ENCODE measurements at regions not wholly inside any gene's neighbourhood (a gene's known extent, or its start where the extent isn't known, plus 50 kb on each side); places are given as distances from the start of the nearest gene placed in this dataset.
"Not testable (repeated sequence)": the region's sequence is repeated elsewhere in the genome, so short reads cannot be mapped to it uniquely, and the experiment has no call there.

DNA sequence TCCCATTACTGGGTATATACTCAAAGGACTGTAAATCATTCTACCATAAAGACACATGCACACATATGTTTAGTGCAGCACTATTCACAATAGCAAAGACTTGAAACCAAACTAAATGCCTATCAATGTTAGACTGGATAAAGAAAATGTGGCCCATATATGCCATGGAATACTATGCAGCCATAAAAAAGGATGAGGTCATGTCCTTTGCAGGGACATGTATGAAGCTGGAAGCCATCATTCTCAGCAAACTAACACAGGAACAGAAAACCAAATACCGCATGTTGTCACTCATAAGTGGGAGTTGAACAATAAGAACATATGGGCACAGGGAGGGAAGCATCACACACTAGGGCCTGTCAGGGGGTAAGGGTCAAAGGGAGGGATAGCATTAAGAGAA lies 1172.4 kb upstream of the ADGRB3 start:
- DNase-seq = not testable (repeated sequence)

DNA sequence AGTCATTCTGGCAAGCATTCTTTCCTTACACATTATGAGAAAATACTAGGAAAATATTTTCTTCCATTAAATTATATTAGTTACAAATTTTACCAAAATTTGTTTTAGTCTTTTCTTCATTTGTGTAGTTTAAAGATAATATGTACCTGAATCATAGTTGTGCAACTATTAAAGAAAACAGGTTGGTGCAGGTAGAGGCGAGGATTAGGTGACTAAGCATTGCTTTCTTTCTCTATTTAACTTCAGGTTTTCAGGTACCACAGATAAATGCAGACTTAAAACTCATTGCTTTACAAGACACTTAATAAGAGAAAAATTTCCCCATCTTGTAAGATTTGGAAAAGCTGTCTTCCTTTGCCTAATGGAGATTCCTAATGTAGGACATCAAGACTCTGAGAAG lies 1175.5 kb upstream of the ADGRB3 start:
- DNase-seq = no peak

DNA sequence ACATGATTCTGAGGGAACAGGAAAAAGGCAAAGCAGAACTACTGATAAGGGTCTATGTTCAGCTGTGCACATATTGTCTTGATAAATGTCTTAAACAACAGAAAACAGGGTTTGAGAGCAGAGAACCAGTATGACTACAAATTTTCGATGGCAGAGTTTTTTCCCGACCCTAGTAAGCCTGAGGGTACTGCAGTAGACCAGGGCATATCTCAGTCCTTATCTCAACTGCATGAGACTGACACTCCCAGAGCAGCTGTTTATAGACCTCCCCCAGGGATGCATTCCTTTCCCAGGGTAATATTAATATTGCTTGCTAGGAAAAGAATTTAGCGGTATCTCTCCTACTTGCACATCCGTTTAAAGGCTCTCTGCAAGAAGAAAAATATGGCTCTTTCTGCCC lies 1176.8 kb upstream of the ADGRB3 start:
- DNase-seq = no peak

DNA sequence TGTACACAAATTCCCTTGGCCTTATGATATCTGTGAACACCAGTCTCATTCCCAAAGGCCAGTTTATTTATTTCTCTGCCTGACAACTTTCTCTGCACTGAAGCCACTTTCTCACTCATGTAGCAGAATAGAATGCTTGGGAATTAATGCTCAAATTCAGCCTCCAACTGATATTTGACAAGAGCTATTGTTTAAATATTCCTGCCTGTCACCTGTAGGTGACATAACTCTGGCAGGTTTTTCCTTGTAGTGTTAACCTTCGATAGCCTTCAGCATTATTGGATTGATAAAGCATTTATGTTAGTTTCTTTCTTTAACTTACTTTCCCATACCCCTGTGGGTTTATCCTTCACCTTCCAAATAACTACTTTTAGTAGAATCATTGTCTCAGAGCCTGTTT lies 1183.2 kb upstream of the ADGRB3 start:
- DNase-seq = no peak

DNA sequence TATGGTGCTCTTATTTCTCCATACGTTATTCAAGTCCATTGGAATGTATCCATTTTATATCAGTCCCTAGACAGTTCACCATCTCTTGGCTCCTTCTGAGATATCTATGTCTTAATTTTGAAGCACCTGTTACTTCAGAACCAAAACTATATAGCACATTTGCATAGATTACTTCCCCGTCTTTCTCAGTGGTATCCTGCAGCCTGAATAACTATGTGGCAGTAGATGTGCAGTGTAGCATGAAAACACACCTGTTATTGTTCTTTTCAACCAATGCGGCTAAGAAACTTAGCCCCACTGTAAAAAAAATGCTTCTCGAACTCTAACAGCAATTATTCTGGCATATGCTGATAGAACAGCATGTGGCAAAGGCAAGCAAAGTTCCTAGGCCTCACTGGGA lies 1184.4 kb upstream of the ADGRB3 start:
- DNase-seq = no peak

DNA sequence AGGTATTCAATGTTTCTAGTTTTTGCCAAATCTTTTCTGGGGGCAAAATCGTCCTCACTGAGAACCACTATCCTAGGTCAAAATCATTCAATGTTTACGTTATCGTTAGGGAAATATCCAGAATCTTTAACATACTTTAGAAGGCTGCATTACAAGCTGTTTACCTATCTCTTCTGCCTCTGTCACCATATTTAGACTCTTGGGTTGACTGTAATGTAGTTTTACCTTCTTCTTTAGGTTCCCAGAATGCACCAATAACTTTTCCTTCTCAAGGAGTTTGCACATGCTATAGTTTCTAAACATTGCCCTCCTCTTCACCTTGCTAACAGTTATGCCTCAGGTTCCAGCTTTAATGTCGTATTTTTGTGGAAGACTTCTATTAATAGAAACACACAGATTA lies 1185.5 kb upstream of the ADGRB3 start:
- no peak for DNase-seq

DNA sequence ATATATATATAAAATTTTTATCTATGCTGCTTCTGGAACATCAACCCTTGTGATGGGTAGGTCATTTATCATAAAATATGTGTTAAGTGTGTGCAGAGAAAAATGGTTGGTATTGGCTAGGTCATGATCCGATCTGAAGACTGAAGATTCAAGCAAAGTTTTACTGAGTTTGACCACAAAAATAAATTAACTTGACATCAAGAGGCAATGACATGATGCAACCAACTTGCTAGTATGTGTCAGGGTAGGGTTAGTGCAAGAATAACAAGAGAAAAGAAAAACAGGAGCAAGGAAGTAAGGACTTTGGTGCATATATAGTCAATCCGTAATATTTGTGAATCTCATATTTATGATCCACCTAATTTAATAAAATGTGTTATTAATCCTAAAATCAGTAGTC lies 1202.0 kb upstream of the ADGRB3 start:
- no peak for DNase-seq

DNA sequence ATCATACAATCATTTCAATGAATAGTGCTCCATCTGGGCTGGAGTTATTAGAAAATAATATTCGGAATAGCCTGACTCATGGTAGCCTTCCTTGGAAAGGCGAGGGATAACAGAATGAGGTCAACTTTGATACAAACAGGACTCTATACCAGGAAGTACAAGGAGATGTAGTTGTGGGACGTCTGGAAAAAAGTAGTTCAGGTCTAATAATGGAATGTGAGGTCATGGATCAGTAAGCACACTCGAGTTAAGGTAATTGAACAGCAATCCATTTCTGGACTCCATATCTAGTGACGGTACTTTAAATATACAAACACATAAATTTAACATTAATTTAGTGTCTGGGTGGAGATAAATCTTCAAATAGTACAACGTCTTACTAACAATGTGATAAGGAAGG lies 1204.0 kb upstream of the ADGRB3 start:
- no peak for DNase-seq

DNA sequence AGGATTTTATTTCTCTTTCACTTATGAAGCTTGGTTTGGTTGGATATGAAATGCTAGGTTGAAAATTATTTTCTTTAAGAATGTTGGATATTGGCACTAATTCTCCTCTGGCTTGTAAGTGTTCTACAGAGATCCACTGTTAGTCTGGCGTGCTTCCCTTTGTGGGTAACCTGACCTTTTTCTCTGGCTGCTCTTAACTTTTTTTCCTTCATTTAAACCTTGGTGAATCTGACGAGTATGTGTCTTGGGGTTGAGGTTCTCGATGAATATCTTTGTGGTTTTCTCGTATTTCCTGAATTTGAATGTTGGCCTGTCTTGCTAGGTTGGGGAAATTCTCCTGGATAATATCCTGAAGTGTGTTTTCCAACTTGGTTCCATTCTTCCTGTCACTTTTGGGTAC lies 1208.4 kb upstream of the ADGRB3 start:
- DNase-seq = not testable (repeated sequence)

DNA sequence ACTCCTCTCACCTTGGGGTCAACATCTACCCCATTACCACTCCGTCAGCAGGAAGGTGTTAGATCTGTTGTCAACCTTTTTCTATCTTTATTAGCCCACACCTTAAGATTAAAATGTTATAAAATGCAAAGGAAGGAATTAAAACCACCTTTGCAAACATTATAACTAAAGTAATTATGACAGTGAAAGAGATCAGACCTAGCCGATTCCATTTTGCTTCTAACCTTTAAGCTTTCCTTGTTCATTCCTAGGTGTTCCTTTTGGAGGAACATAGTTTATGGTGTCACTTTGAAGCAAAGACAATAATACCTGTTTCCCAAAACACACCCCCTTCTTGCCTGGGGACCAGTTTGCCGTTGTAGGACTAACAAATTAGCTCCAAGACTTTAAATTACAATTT lies 1223.0 kb upstream of the ADGRB3 start:
- DNase-seq = no peak

DNA sequence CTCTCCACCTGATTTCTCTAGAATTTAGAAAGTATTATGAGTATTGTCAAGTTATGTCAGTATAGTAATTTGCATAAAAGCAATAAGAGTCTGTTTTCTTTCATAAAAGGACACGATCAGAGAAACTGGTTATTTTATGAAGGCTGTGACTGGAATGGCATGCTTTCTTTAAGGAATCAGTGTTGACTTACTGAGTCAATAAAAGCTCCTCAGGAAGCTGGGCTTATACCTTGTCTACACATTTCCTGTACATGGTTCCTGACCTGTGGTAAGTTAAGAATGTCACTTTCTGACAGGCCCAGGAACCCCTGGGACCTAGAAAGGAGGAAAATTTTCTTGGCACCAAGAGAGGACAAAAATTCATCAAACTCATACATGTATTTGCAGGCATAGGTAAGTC lies 1224.0 kb upstream of the ADGRB3 start:
- DNase-seq = no peak

DNA sequence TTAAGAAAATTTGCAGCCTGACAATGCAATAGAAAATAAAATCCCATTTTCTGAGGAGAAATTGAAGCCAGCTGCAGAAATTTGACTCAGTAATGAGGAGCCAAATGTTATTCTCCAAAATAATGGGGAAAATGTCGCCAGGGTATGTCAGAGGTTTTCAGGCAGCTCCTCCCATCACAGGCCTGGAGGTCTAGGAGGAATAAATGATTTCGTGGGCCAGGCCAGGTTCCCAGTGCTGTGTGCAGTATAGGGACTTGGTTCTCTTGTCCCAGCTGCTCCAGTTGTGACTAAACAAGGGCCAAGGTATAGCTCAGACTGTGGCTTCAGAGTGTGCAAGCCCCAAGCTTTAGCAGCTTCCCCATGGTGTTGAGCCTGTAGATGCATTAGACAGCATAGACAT lies 1240.8 kb upstream of the ADGRB3 start:
- DNase-seq = no peak

DNA sequence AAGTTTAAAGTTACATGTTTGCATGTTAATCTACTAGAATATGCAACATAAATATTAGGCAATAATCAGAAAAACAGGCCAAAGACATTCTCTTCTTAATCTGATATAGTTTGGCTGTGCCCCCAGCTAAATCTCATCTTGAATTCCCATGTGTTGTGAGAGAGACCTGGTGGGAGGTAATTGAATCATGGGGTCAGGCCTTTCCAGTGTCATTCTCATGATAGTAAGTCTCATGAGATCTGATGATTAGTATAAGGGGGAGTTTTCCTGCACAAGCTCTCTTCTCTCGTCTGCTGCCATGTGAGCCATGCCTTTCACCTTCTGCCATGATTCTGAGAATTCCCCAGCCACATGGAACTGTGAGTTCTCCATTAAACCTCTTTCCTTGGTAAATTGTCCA lies 1241.7 kb upstream of the ADGRB3 start:
- no peak for DNase-seq

DNA sequence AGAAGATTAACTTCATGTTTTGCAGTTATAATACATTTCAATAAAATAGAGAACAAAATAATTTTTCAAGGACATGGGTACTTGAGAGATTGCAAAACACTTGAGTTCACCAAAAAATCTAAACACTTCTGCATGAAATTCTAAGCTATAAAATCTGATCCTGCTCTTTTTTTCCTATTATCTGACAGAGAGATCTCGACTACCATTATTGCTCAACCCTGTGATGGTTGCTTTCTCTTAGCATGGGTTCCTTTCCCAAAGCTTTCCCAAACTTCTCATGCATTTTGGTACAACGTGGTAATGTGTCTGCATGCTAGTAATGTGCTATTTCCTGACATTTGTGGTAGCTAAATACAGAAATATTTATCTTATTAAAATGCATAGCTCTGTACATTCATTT lies 1243.1 kb upstream of the ADGRB3 start:
- no peak for DNase-seq

DNA sequence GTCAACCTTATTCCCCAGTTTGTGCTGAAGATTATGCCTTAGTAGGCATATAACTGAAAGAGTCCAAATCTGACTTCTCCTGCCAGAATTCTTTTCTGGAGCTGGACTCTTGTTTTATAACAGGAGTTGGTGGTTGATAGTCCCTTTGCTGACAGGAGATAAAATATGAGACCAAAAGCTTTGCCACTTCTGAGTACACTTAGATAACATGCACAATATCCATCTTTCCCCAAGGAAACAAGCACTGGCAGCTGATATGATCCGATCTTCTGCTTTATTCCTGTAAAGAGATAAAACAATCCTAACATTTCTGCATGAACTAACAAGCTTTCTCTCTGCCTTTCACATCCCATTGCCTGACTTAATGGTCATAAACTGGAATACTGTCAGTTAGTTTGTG lies 1265.4 kb upstream of the ADGRB3 start:
- no peak for DNase-seq

DNA sequence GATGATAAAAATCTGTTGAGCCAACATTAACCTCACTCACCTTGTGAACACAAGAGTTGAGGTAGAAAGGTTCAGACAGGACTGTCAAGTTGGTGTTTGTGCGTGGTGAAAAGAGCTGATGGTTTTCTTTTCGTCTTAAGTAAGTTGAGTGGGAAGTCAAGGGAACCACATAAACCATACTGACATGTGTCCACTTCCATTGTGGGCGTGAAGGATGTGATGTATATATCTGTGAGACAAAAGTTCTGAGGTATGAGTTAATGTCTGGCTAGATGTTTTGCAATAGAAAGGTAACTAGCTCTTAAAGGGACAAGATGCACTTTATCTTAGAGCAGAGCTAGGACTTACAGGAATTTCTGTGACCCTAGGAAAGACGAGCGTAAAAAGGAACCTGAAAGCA lies 1272.1 kb upstream of the ADGRB3 start:
- no peak for DNase-seq

DNA sequence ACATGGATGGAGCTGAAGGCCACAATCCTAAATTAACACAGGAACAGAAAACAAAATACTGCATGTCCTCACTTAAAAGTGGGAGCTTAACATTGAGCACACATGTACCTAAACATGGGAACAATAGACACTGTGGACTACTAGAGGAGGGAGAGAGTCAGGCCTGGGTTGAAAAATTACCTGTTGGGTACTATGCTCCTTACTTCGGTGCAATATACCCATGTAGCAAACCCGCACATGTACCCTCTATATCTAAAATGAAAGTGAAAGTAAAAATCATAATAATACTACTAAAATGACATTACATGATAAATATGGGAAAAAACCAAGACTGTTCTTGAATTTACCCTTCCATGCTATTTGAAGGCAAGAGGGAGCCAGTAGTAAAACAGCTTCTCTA lies 1273.8 kb upstream of the ADGRB3 start:
- DNase-seq = no peak

DNA sequence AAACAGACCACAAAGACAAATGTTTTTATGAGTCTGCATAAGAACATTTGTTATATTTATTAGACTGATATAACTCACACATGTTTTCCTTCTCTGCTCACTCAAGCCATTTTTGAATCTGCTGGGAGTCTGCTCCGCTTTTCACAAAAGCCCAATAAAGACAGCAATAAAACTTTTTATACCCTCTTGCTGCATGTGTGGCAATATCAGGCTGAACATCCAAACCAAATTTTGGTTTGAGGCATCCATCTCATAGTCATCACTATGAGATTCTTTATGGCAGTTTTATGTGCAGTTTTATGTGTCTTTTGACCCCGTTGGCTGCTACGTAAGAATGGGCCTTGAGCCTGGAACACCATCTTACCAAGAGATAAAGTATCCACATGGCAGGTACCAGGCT lies 1276.8 kb upstream of the ADGRB3 start:
- DNase-seq = no peak

DNA sequence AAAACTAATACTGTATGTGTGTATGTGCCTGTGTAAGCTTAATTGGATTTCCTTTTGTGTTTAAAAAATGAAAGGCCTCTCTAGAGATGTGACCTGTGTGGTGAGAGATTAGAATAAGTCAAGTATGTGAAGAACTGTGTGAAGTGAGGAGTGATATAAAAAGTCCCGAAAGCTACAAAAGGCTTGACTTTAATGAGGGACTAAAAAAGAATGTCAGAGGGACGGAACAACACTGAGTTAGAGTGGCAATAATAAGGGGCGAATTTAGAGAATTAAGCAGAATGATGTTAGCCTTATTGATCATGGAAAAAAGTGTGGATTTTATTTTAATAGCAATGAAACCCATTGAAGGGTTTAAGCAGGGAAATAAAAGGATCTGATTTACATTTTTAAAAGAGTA lies 1281.2 kb upstream of the ADGRB3 start:
- no peak for DNase-seq

DNA sequence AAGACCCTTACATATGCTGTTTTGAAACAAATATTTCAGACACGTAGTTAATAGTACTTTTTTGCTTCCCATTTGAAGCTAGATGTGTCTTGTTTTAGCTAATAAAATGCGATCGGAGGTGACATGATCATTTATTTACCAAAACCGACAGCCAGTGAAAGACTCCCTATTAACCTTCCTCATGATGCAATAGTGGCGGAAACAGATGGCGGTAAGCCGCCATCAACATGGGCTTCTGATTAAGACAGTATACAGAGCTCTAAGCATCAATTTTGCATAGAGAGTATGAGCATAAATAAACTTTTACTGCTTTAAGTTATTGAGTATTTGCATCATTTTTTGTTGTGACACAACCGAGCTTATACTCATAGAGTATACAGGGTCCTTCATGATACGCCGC lies 1282.4 kb upstream of the ADGRB3 start:
- DNase-seq = no peak

DNA sequence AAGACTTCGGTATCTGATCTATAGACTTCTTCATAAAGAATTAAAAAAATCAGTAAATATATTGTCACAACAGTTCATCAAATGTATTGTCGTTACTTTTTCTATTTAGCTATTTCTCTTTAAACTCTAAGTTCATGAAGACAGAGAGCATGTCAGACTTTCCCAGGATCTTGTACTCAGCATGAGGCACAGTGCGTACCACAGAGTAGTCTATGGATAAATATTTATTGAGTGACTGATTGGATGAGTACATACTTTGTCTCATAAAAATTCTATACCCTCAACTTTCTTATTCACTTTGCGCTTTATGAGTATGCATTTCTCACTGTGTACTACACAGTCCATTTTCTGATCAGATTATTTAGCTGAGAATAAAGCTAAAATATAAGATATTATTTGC lies 1284.4 kb upstream of the ADGRB3 start:
- DNase-seq = no peak

DNA sequence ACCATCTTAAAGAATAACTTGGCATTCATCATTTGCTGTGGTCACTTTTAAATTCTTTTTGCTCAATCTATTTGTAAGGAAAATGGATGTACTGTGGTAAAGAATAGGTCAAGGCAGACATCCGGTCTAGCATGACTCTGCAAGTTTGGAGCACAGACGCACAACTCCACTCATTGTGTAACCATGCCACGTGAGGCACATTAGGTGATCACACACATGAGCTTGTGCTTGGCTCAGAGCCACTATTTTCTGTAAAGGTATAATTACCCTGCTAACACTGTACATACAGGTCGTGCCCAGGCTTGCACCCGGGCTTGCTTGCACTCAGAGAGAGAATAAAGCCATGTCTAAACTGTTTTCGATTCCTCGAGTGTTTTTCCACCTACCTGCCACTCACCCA lies 1289.1 kb upstream of the ADGRB3 start:
- DNase-seq = no peak

DNA sequence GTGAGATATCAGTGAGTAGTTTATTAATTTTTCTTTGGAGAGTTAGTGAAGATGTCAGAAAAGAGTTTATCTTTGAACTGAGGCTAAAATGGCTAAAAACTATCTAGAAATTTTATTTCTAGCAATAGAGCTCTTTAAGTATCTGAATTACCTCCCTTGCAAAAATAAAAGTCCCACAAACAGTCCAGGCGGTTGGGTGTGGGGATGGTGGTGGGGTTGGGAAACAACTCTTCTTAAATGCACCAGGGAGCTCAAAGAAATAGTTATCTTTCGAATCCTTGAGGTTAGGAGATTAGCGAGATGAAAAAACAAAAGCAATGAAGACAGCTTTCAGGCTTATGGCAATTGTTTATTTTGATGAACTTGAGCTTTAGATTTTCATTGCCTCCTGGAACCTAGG lies 1299.1 kb upstream of the ADGRB3 start:
- DNase-seq = no peak

DNA sequence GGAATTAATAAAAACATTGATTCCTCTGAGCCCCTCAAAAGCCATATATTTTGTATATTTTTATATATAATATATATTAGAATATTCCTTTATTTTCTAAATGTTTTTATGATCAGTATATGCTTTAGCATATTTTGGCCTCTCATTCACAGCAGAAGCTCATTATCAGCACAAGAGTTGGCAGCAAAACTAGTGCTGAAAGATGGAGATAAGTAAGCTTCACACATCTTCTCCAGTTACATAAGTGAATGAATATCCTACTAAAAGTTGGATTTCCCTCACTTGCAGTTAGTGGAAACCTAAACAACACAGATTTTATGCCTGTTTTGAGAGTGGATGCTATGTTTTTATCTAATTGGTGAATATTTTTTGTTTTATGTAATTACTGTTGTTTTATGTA lies 1303.8 kb upstream of the ADGRB3 start:
- no peak for DNase-seq

DNA sequence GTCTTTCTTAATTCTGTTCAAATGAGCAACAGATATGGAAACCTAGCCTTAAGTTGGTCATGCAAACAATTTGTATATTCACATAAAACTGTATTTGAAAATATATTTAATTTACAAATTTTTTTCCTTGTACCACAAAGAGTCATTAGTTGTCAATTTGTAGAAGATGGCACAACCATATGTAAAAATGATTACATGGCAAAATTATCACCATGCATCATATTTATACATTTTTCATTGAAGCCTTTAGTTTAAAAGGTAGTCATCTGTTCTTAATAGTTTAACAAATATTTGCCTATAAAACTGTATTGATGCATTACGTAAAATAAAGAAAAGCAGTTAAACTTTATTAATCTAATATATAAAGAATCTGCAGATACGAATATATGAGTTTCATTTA lies 1306.8 kb upstream of the ADGRB3 start:
- DNase-seq = no peak

DNA sequence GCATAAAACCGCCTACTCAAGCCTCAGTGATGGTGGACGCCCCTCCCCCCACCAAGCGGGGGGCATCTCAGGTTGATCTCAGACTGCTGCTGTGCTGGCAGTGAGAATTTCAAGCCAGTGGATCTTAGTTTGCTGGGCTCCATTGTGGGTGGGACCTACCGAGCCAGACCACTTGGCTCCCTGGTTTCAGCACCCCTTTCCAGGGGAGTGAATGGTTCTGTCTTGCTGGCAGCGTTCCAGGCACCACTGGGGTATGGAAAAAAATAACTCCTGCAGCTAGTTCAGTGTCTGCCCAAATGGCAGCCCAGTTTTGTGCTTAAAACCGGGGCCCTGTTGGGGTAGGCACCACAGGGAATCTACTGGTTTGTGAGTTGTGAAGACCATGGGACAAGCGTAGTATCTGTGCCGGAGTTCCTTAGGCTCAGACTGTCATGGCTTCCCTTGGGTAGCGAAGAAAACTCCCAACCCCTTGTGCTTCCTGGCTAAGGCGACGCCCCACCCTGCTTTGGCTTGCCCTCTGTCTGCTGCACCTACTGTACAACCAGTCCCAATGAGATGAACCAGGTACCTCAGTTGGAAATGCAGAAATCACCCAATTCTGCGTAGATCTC lies 1334.5 kb upstream of the ADGRB3 start:
- DNase-seq = no peak

Data from GF-D8 (cell line).